ENCODE measurements at regions not wholly inside any gene's neighbourhood (a gene's known extent, or its start where the extent isn't known, plus 50 kb on each side); places are given as distances from the start of the nearest gene placed in this dataset.

- TF ChIP-seq ZNF384 (IDR thresholded peaks at IDR 0.05), result no peak
- no peak for TF ChIP-seq PKNOX1 (IDR thresholded peaks at IDR 0.05)
- TF ChIP-seq BHLHE40 (IDR thresholded peaks at IDR 0.05; ENCODE audit: borderline replicate concordance), result no peak
- no peak for TF ChIP-seq NFRKB (IDR thresholded peaks at IDR 0.05)
- no peak for TF ChIP-seq SUZ12 (IDR thresholded peaks at IDR 0.05)
Observed at GRCh38 chr11:45513821-45514340, 151.5 kb downstream of the CHST1 start.
